HL-60/S4 (cell line): ENCODE measurements at regions not wholly inside any gene's neighbourhood (a gene's known extent, or its start where the extent isn't known, plus 50 kb on each side); places are given as distances from the start of the nearest gene placed in this dataset.

ENCODE experiments used
- in situ Hi-C: fragments of 300-500 bp; cut with MboI; formaldehyde crosslinking; loops from 2 replicates; pipeline ENCODE4 v1.14.3; 2022; ENCODE audit warnings: low sequenced_read_pairs

DNA sequence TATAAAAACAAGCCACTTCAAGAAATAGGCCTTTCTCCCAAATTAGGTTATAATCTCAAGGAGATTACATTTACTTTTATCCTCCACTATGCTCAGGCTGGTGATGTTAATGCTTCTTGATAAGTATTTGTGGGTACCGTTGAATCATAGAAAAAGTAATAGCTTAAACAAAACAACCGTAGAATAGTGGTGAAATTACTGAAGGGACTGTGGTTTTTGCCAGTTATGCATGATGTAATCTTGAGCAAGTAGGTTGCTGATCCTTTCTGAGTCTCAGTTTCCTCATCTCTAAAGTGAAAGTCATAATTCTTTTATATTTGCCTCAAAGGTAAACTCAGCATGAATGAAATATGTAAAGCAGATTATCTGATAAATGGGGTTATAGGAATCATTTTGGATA is 187.3 kb upstream of the JAG1 start:
- in situ Hi-C loops = no loop called here

DNA sequence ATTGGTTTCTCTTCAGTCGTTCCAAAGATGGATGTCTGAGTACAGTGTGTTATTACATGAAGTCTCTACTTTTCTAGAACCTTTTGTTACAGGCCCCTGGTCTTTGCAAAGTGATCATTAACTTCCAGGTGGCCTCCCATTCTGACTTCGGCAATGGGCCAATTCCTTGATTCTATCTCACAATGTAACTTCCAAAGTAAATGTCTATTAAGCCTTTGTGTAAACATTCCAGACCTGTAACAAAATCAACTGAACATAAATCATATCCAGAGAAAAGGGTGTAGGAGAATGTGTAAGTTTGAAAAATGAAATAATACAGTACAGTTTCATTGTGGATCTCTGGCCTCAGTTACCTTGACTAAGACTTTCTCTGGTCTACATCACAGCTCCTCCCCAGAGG is 187.8 kb upstream of the JAG1 start:
- in situ Hi-C loops = no loop called here

DNA sequence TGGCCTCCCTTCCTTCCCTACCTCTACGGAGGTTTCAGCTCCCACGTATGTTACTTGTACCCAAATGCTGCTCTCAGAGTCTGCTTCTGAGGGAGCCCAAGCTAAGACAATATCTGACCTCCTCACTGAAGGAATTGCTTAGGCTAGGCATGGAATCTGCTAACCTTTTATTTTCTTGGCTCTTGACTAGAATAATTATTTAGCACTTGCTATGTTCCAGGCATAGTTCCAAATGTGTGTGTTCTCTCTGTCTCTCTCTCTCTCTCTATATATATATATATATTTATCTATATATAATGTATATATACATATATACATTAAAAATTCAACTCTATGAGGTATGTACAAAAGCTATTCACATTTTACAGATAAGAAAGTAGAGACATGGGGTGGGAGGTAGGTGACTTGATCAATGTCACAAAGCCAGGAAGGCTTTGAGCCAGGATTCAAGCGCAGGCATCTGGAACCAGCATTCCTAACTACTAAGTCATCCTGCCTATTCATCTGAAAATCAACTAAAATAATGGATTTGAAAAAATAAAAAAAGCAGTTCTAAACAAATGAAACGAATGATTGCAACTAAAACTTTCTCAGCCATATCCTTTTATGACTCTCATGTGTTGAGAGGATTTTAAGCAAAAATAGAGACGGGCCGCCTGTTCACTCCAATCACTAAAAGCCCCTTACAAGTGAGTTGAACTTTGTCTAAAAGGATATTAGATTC is 189.7 kb upstream of the JAG1 start:
- in situ Hi-C loops = no loop called here

DNA sequence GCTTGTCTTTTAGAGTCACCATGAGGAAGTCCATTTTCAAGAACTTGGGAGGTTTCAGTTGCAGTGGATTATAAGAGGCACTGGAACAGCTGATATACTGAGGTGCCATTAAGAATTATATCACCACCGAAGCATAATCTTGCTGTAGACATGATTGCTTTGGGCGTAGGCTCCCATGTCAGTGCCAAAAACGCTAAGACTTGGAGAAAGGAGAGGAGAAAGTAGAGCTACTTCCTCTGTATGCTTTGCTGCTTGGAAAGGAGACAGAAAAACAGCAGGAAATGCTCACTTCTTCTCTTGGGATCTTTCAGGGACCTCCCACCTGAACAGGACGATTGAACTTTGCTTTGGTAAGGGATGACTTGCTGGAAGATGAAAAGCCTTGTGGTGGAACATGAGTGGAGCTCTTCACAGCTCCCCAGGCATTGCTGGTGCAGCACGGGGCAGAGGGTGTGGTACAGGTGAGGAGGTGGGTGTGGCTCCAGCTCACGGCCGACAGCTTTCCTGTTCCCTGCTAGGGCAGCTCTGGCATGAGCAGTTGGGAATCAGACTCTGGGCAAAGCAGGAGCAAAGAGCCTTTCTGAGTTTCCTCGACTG is 190.4 kb upstream of the JAG1 start:
- in situ Hi-C loops = no loop called here

DNA sequence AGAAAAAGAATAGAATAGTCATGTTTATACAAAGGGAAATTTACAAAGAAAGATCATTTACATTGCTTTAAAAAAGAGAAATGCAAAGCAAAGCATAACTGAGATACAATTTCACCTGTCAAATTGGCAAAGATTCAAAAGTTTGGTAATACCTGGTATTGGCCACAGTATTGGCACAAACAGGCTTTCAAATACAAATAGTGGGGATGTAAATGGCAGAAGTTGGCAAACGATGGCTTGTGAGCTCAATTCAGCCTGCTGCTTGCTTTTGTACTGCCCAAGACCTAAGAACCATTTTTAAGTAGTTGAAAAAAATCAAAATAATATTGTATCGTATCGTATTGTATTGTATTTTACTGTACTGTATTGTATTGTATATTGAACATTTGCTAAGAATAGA is 194.5 kb upstream of the JAG1 start:
- in situ Hi-C loops = no loop called here

DNA sequence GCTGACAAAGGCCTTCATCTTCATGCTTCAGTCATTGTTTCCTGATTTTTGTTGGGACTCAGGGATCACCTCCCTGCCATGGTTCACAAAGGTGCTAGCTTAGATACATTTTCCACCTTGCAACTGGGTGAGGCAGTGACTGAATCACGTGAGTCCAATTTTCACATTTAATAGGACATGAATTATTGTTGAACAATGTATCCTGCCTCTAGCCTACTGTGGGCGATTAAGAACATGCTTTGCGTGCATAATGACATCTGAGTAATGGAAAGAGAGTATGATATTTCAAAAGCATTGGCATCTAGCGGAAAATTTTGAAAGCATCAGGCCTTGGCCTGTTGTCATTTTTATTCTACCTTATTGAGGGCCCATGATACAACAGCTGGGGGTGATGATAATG is 199.2 kb upstream of the JAG1 start:
- in situ Hi-C loops = no loop called here

DNA sequence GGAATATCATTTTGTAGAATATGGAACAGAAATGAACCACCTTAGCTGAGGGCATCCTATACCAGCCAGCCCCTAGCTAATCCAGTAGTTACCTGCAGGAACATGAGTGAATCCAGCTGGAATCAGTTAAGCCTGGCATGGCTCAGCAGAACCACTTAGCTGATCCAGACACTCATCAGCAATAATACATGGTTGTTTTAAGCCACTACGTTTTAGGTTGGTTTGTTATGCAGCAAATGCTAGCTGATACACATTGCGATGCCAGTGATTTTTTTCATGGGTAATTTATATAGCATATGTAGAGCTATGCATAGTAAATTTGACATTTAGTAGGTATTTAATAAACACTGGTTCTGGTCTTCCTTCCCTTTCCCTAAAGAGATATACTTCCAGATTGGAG is 201.9 kb upstream of the JAG1 start:
- in situ Hi-C loops = no loop called here

DNA sequence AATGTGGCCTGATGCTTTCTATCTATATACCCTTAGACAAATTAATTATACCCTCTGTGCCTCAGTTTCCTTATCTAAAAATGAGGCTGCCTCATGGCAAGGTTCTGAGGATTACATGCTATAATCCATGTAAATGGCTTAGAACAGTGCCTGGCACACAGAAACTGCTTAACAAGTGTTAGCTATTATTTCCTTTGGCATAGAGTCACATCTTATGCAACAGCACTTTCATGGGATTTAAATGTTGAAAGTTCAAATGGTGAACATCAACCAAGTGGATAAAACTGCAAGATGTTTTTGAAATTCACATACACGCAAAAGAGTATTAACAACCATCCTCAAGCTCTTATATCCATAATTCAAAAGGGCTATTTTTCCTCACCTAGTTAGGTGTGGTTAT is 202.8 kb upstream of the JAG1 start:
- in situ Hi-C loops = no loop called here

DNA sequence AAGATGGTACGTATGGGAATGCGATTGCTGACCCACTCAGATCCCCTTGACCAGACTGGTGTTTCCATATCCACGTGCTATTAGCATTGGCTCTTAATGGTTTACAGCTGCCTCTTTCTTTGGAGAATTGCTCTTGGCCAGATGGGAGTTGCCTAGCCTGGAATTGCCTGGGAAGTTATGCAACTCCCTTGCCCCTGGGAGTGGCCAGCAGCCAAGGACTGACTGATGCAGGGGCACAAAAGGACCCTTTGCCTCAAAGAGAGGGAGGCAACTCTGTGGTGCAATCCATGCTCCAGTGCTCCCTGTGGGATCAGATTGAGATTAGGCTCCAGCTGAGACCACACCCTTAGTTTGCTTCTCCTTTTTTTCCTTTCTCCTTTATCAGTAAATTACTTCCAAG is 203.5 kb upstream of the JAG1 start:
- in situ Hi-C loops = no loop called here

DNA sequence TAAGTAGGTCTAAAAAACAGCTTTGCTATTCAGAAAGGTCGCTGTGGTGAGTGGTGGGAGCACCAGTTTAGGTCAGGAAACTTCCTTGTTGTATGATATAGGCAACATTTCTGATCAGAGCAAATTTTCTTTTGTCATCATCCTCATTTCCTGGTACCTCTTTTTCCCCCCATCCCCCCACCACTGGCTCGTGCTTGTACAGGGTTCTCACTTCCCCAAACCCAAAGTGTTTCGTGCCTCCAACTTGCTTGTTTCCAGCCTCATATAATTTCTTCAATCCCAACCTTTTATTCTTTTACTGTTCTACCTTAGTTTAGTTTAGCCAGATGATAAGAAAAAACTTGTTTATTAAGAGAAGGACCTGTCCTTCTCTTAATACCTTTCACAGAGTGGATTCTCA is 209.4 kb upstream of the JAG1 start:
- in situ Hi-C loops = no loop called here

DNA sequence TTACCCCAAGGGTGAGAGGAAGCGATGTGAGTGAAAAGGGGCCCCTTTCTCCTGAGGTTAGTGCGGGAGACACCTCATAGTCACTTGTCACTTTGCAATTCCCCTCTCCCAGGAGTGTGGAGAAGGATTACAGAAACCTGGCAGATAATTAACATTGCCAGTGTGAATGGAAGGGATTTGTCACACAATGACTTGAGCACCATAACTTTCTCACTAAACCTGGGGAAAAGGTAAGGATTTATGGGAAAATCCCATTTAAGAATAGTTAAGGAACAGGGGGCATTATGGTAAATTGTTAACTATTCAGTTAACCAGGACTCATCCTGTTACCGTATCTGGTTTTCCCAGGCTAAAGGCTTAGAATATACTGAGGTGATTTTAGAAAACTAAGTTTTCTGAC is 219.5 kb upstream of the JAG1 start:
- in situ Hi-C loops = no loop called here

DNA sequence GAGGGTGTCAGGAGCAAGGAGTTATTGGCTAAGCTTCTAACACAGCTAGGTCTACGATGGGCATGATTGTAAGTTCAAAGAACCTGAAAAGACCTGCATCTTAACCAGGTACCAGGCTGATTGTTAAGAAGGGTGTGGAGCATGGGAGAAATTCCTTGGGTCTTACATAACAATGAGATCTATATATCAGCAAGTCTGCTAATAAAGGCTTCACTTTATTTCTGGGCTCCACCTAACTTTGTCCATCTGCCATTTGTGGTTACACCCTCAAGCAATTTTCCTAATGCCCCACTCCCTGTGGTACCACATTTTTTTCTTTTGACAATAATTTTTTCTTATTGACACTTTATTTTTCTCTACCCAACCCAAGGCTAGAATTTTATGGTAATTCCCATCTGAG is 223.5 kb upstream of the JAG1 start:
- in situ Hi-C loops = no loop called here

DNA sequence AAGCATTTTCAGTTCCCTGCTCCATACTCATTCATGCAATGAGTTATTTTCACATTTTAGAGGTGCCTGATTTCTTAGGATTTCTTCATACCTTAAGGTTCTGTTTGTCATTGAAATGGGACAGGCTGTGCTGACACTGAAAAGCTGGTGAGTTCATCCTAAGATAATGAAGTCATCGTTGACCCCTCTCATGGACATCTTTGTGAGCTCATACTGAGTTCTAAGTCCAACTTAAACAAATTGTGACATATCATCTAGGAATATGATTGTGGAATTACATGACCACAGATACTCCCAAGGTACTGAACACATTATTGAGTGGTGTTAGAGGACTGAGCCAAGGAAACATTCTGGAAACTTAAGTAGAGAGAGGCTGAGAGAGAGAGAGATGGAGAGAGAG is 224.8 kb upstream of the JAG1 start:
- in situ Hi-C loops = no loop called here

DNA sequence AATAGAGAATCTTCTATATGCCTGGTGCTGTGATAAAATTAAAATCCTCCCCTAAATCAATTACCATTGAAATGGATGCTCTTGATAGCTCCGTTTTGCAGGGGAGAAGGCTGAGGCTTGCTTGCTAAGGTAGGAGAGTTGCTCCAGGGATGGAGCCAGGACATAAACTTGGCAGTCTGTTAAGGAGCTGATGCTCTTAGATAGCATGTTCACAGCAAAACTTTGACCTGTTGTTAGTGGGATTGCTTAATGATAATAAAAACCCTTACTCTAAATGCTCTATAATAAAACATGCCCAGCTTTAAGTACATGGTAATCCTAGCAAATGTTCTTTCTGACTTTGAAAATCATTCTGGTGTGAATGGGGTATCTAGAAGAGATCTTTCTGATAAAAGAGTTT is 228.4 kb upstream of the JAG1 start:
- in situ Hi-C loops = no loop called here

DNA sequence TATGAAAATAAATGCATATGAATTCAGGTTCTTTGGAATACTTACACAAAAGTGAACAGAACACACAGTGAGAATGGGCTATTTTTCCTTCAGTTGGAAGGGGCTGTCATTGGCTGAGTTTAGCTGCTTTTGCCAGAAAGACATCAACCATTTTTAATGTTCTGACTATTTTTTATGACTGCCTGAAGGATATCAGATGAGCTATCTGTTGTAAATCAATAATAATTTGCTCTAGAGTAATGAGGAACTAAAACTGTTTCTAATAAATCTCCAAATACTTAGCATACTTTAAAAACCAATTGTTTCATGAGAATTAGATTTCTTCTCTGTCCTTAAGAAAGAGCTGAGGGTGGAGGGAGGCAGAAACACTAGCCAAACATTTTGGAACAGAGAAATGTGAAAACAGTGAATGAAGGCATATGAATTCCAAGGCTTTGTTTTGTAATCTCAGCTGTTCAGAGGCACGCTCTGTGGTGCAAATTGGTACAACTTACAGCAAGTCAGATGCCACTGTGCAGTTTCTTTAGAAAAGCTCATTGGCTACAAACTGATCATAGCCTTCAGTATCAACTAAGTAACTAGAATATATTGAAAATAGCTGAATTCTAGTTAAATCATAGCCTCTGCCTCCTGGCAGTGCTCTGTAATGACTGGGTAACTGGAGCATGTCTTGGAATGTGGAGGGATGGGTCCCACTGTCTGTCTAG is 228.9 kb upstream of the JAG1 start:
- in situ Hi-C loops = no loop called here

DNA sequence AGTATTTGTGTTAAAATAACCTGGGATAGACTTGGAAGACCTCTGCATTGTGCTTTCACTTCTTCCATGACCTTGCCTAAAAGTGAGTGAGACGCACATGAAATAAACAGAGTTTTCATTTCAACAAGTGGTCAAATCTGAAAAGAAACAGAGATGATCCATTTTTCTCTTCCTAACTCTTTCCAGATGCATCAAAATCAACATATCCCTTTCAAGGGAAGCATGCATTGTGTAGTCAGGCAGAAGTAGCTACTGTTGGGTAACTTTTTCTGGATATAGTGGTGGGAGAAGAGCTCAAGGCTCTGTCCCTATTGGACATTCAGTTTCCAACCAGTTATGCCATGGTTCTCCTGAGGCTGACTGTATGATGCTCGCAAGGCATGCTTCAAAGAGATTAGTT is 233.0 kb upstream of the JAG1 start:
- in situ Hi-C loops = no loop called here

DNA sequence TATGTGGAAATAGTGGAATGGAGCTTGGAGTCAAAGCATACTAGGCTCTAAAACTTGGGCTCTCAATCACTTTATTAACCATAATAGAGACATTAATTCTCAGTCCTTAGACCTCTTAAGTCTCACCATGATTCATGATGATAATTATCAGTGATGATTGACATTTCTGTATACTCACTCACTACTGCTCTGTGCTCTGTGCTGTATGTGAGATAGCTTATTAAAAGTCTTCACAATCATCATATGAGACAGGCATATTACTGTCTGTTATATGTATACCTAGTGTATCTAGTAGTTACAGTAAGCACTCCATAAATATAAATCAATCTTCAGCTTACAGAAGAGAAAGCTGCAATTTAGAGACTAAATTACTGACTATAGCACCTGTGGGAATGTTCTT is 236.0 kb upstream of the JAG1 start:
- in situ Hi-C loops = no loop called here

DNA sequence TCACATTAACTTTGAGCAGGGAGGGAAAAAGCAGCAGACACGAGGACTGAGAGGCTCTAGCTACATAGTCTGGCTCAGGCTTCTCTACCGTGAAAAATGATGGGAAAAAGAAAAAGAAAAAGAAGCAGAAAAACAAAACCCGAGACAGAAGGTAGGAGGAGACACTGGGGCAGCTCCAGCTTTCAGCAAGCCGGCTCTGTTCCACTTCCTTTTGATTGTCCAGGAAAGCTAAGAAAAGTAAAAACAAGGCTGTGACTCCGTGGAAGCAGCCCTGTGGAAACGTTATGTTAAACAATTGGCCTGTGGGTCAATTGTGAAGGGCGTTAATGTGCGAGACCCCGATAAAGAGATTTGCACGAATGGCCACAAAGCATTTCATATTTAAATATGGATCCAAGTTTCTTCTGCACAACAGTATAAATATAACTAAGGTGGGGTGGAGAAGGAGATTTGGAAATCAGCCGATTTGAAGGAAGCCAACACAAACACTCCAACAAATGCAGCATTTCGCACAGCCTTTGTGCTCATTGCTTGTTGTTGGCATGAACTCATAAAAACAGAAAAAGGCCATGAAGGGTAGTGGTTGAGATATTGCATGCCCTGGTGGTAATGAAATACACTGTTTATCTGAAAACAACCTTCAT is 236.9 kb upstream of the JAG1 start:
- in situ Hi-C loops = no loop called here

DNA sequence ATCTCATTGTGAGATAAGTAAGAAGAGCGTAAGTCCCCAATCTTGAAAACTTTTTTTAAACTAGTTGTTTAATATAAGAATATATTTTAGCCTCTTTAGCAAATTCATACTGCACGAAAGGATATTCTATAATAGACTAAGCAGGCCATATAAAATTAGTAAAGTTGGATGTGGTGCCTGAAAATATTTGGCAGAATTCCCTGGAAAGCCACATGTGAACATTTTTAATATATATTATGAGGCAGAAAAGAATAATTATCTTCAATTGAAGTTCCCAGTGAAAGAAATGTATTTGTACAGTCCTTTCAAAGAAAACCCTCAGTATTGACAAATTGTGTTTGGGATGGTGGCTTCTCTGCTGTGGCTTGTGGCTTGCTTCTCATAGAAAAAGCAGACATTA is 237.5 kb upstream of the JAG1 start:
- in situ Hi-C loops = no loop called here

DNA sequence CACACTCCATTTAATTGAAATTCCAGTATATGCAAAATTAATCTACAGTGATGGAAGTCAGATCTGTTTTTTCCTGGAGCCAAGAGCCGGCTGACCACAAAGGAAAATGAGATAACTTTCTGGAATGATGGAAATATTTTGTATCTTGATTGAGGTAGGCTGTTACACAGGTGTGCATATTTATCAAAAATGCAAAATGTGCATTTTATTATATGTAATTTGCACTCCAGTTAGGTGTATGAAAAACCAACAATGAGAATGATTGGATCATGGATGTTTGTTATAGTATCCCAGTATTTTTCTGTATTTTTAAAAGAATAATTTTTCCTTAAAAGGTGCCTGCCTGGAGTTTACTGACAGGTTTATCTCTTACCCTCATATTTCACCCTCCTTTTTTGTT is 242.0 kb upstream of the JAG1 start:
- in situ Hi-C loops = no loop called here

DNA sequence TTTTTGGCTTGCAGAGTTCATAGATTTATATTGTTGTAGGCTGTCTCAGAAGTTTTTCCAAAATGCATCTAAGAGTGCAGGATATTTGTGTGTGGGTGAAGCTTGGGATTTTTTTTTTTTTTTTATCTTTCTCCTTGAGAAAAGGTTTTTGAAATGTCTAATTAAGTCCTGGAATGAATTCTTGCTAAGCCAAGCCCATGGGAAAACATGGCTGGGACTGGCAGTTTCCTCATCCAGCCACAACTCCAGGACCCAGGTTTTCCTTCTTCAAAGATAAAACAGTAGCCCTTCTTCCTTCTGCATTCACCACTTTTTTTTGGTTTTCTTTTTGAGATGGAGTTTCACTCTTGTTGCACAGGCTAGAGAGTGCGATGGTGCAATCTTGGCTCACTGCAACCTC is 242.5 kb upstream of the JAG1 start:
- in situ Hi-C loops = no loop called here

DNA sequence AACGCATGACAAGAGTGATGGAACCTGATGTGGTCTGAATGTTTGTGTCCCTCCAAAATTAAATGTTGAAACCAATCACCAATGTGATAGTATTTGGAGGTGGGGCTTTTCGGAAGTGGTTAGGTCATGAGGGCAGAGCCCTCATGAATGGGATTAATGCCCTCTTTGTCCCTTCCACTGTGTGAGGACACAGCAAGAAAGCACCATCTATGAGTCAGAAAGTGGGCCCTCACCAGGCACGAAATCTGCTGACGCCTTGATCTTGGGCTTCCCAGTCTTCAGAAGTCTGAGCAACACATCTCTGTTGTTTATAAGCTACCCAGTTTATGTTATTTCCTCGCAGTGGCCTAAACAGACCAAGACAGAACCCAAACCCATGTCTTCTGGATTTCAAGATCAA is 244.0 kb upstream of the JAG1 start:
- in situ Hi-C loops = no loop called here
